MM.1S (cell line): ENCODE measurements at regions not wholly inside any gene's neighbourhood (a gene's known extent, or its start where the extent isn't known, plus 50 kb on each side); places are given as distances from the start of the nearest gene placed in this dataset.

Experiments used
- DNase-seq: peaks from one replicate; pipeline ENCODE4 v3.0.0-alpha.2; 2015
- H2AFZ ChIP-seq: fragments of 300-600 bp; sonication (generic); 2 replicates; pipeline ENCODE4 v1.6.0; 2016; ENCODE audit warnings: antibody characterized with exemption, low read length
- H3F3A ChIP-seq: fragments of 300-600 bp; sonication (generic); 2 replicates; pipeline ENCODE4 v1.6.1; 2016; ENCODE audit warnings: mild to moderate bottlenecking, antibody characterized with exemption, low read length, moderate library complexity, mixed read lengths; ENCODE audit not compliant: insufficient read depth
- H3K27ac ChIP-seq: fragments of 300-600 bp; sonication (generic); 2 replicates; pipeline ENCODE4 v1.5.1; 2016; ENCODE audit warnings: mild to moderate bottlenecking, low read length
- H3K27me3 ChIP-seq: fragments of 300-600 bp; sonication (generic); replicated peaks from 2 replicates; pipeline ENCODE4 v1.6.0; 2016; ENCODE audit warnings: low read length; ENCODE audit not compliant: insufficient read depth
- H3K36me3 ChIP-seq: fragments of 300-600 bp; sonication (generic); replicated peaks from 2 replicates; pipeline ENCODE4 v1.6.1; 2016; ENCODE audit warnings: mild to moderate bottlenecking, low read length, mixed read lengths; ENCODE audit not compliant: insufficient read depth
- H3K4me1 ChIP-seq: fragments of 300-600 bp; sonication (generic); 2 replicates; pipeline ENCODE4 v1.6.1; 2016; ENCODE audit warnings: low read length, mixed read lengths
- H3K4me2 ChIP-seq: fragments of 300-600 bp; sonication (generic); 2 replicates; pipeline ENCODE4 v1.6.0; 2016; ENCODE audit warnings: low read depth, low read length
- H3K4me3 ChIP-seq: fragments of 300-600 bp; sonication (generic); 2 replicates; pipeline ENCODE4 v1.5.1; 2016; ENCODE audit warnings: low read length, mixed read lengths
- H3K79me2 ChIP-seq: fragments of 300-600 bp; sonication (generic); 2 replicates; pipeline ENCODE4 v1.6.1; 2016; ENCODE audit warnings: mixed run types, low read length, mixed read lengths
- H3K9ac ChIP-seq: fragments of 300-600 bp; sonication (generic); 2 replicates; pipeline ENCODE4 v1.6.1; 2016; ENCODE audit warnings: low read length, mixed read lengths
- H3K9me2 ChIP-seq: fragments of 300-600 bp; sonication (generic); replicated peaks from 2 replicates; pipeline ENCODE4 v1.6.1; 2016; ENCODE audit warnings: mild to moderate bottlenecking, low read length, mixed read lengths; ENCODE audit not compliant: insufficient read depth
- H3K9me3 ChIP-seq: fragments of 300-600 bp; sonication (generic); replicated peaks from 2 replicates; pipeline ENCODE4 v1.6.1; 2016; ENCODE audit warnings: mild to moderate bottlenecking, low read length, mixed read lengths; ENCODE audit not compliant: insufficient read depth
- H4K20me1 ChIP-seq: fragments of 300-600 bp; sonication (generic); 2 replicates; pipeline ENCODE4 v1.6.1; 2016; ENCODE audit warnings: mild to moderate bottlenecking, low read length, moderate library complexity, mixed read lengths; ENCODE audit not compliant: insufficient read depth
- CTCF ChIP-seq: fragments of 300-600 bp; sonication (generic); IDR thresholded peaks from 2 replicates; pipeline ENCODE4 v1.5.1; 2016; ENCODE audit warnings: antibody characterized with exemption, low read length, mixed read lengths
- EZH2 ChIP-seq: fragments of 300-600 bp; sonication (generic); optimal IDR thresholded peaks from 2 replicates; pipeline ENCODE3; 2017; ENCODE audit warnings: low read depth, mild to moderate bottlenecking, antibody characterized with exemption, low read length, mixed read lengths
- EZH2phosphoT487 ChIP-seq: fragments of 300-600 bp; sonication (generic); IDR thresholded peaks from 2 replicates; pipeline ENCODE4 v1.6.1; 2018; ENCODE audit warnings: antibody characterized with exemption, low read length

- Histone ChIP-seq H3K79me2 (no peaks in the 10 kb centered on the region), H2AFZ (no peak overlapping the region), H3K4me1 (no peaks in the 10 kb centered on the region), H3K36me3 (no peaks in the 10 kb centered on the region), H3K27ac (no peak overlapping the region), H3K9me2 (no peaks in the 10 kb centered on the region), H4K20me1 (no peaks in the 10 kb centered on the region), H3K4me3 (no peak overlapping the region), H3F3A (no peaks in the 10 kb centered on the region), H3K27me3 (no peaks in the 10 kb centered on the region), H3K9ac (no peak overlapping the region), H3K4me2 (no peak overlapping the region), H3K9me3 (no peaks in the 10 kb centered on the region)
- DNase-seq: no peak
- no peak for TF ChIP-seq EZH2
- no peak for TF ChIP-seq CTCF
- TF ChIP-seq EZH2phosphoT487: no peak
These were observed 742.4 kb downstream of the GALR1 start for GRCh38 chr18:77992057-77992456.

DNA sequence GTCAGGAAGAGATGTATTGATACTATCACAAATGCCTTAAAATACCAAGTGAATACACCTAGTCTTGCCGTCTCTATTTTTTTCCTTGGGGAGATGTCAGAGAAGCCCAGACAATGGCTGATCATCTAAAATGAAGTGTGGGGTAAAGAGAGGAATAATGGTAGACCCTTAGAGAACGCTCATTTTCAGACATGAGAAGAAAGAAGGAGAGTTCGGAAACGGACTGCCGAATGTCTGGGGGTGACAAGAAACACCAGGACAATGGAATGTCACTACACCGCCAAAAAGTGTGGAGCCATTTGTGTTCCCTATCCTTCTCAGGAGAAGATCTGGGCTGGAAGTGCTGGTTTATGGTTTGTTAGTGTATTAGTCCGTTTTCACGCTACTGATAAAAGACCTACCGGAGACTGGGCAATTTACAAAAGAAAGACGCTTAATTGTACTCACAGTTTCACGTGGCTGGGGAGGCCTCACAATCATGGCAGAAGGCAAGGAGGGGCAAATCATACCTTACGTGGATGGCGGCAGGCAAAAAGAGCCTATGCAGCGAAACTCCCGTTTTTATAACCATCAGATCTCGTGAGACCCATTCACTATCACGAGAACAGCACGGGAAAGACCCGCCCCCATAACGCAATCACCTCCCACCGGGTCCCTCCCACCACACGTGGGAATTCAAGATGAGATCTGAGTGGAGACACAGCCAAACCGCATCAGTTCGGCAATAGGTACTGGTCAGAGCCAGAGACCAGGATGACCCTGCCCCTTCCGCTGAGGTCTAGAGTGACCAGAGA, 743.7 kb downstream of the GALR1 start:
- no peak overlapping the region for H3K9ac ChIP-seq
- no peak overlapping the region for H3K4me2 ChIP-seq
- H3K9me3 ChIP-seq: no peaks in the 10 kb centered on the region
- no peaks in the 10 kb centered on the region for H3K27me3 ChIP-seq
- H3F3A ChIP-seq: no peaks in the 10 kb centered on the region
- no peaks in the 10 kb centered on the region for H4K20me1 ChIP-seq
- DNase-seq: no peak
- H3K27ac ChIP-seq: no peak overlapping the region
- no peak overlapping the region for H3K4me3 ChIP-seq
- no peaks in the 10 kb centered on the region for H3K4me1 ChIP-seq
- H3K36me3 ChIP-seq: no peaks in the 10 kb centered on the region
- TF ChIP-seq EZH2phosphoT487 (no peak), EZH2 (no peak), CTCF (no peak)
- no peak overlapping the region for H2AFZ ChIP-seq
- H3K79me2 ChIP-seq: no peaks in the 10 kb centered on the region
- H3K9me2 ChIP-seq: no peaks in the 10 kb centered on the region

DNA sequence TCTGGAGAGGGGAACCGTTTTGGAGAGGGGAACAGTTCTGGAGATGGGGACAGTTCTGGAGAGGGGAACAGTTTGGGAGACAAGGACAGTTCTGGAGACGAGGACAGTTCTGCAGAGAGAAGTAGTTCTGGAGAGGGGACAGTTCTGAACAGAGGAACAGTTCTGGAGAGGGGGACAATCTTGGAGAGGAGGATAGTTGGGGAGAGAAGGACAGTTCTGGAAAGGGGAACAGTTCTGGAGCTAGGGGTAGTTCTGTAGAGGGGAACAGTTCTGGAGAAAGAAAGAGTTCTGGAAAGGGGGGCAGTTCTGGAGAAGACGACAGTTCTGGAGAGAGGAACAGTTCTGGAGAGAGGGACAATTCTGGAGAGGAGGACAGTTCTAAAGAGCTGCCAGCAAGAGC, 745.9 kb downstream of the GALR1 start:
- no peaks in the 10 kb centered on the region for H3F3A ChIP-seq
- no peak for DNase-seq
- H3K27me3 ChIP-seq: no peaks in the 10 kb centered on the region
- no peak overlapping the region for H3K4me2 ChIP-seq
- no peaks in the 10 kb centered on the region for H3K4me1 ChIP-seq
- H4K20me1 ChIP-seq: no peaks in the 10 kb centered on the region
- no peaks in the 10 kb centered on the region for H3K9me3 ChIP-seq
- H3K79me2 ChIP-seq: no peaks in the 10 kb centered on the region
- no peaks in the 10 kb centered on the region for H3K36me3 ChIP-seq
- no peaks in the 10 kb centered on the region for H3K9me2 ChIP-seq
- no peak overlapping the region for H3K4me3 ChIP-seq
- H3K27ac ChIP-seq: no peak overlapping the region
- TF ChIP-seq CTCF (no peak), EZH2 (no peak), EZH2phosphoT487 (no peak)
- H3K9ac ChIP-seq: no peak overlapping the region
- H2AFZ ChIP-seq: no peak overlapping the region
